Lower leg skin (tissue), 4 donors: ENCODE measurements at regions not wholly inside any gene's neighbourhood (a gene's known extent, or its start where the extent isn't known, plus 50 kb on each side); places are given as distances from the start of the nearest gene placed in this dataset.

Source experiments
- DNase-seq, 2 donors: peaks; one replicate each; pipeline ENCODE4 v3.0.0-alpha.2; 2019; ENCODE audit warnings: low spot score in 2 of 2
- H3K4me3 ChIP-seq: fragments of 200-600 bp; sonication (generic); 2 replicates; pipeline ENCODE4 v1.5.1; 2017; ENCODE audit warnings: mild to moderate bottlenecking, low read depth; ENCODE audit not compliant: poor library complexity, severe bottlenecking
- POLR2A ChIP-seq, 2 donors: fragments of 450-650 bp; IDR thresholded peaks; one replicate each; pipeline ENCODE4 v1.6.1; 2016 to 2017; ENCODE audit warnings: antibody characterized with exemption in 2 of 2, mild to moderate bottlenecking in 1 of 2, moderate library complexity in 1 of 2
- WGBS, 2 donors: methylation state at CpG; one replicate each; pipeline ENCODE4 v1.1.5; 2018; 5-methylcytosine and 5-hydroxymethylcytosine counted together
- intact Hi-C: fragments of 100-400 bp; cut with DNase I; formaldehyde crosslinking; loops from one replicate; pipeline ENCODE4 v1.15.0; 2023; ENCODE audit warnings: low total_unique reads
- TF ChIP-seq, protein P1 (sequence below), 3 donors: fragments of 450-650 bp; IDR thresholded peaks; one replicate each; pipeline ENCODE4 v1.5.1; 2016; ENCODE audit warnings: antibody characterized with exemption in 3 of 3, mild to moderate bottlenecking in 3 of 3, moderate library complexity in 2 of 3

DNA sequence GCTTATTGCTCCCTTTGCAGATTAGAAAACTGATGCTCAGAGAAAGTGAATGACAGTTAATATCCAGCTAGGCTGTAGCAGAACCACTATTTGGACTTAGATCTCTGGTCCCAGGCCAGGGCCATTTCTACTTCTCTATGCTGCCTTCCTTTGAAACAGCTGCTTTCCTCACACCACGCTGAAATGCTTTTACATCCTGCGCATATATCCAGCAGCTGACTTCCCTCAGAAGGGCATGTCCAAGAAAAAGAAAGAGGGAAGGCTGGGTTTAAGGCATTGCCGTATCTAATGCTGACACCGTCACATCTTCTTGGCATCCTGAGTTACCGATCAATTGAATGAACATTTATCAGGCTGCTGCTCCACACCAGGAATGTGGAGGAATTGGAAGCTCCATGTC is 122.4 kb downstream of the UBE2U start:
- intact Hi-C loops, result no loop called here
- H3K4me3 ChIP-seq, result no peak overlapping the region
- WGBS, 2 donors, result 78 to 95% methylated on average over 5 of the region's 5 CpGs
- peak in 1 of 2 donors; percentile 34 for DNase-seq
- TF ChIP-seq, protein P1, sequence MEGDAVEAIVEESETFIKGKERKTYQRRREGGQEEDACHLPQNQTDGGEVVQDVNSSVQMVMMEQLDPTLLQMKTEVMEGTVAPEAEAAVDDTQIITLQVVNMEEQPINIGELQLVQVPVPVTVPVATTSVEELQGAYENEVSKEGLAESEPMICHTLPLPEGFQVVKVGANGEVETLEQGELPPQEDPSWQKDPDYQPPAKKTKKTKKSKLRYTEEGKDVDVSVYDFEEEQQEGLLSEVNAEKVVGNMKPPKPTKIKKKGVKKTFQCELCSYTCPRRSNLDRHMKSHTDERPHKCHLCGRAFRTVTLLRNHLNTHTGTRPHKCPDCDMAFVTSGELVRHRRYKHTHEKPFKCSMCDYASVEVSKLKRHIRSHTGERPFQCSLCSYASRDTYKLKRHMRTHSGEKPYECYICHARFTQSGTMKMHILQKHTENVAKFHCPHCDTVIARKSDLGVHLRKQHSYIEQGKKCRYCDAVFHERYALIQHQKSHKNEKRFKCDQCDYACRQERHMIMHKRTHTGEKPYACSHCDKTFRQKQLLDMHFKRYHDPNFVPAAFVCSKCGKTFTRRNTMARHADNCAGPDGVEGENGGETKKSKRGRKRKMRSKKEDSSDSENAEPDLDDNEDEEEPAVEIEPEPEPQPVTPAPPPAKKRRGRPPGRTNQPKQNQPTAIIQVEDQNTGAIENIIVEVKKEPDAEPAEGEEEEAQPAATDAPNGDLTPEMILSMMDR (IDR thresholded peaks at IDR 0.05), result no peak
- no peak for TF ChIP-seq POLR2A (IDR thresholded peaks at IDR 0.05)

DNA sequence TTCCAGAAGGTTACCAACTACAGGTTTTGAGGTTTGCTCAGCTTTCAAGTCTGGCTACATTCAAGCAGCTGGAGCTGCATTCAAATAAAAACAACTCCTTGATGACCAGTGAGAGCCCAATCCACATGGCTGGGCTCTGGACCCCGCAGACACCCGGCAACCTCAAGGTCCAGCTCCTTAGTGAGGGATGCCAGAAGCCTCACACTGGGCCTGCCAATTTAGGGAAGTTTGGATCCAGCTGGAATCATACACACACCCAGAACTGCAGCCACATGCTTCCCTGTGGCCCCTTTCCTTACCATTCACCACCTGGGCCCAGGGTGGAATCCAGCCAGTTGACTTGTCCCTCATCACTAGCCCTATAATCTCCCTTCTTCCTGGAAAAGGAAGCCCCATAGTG is 123.7 kb downstream of the UBE2U start:
- no peak overlapping the region for H3K4me3 ChIP-seq
- no peak for TF ChIP-seq POLR2A (IDR thresholded peaks at IDR 0.05)
- TF ChIP-seq, protein P1 (IDR thresholded peaks at IDR 0.05), result no peak
- no peak for DNase-seq
- WGBS, 2 donors, result 50 to 76% methylated on average over 2 of the region's 2 CpGs
- intact Hi-C loops, result no loop called here

GRCh38 chr1:64328193-64328592 is 124.8 kb downstream of the UBE2U start:
- no peak overlapping the region for H3K4me3 ChIP-seq
- TF ChIP-seq, protein P1 (IDR thresholded peaks at IDR 0.05), result no peak
- no peak for TF ChIP-seq POLR2A (IDR thresholded peaks at IDR 0.05)
- WGBS, 2 donors, result 91 to 97% methylated on average over 3 of the region's 3 CpGs
- intact Hi-C loops, result no loop called here
- DNase-seq, result no peak

GRCh38 chr1:64330839-64331238 is 127.4 kb downstream of the UBE2U start:
- no peak for DNase-seq
- no peak for TF ChIP-seq POLR2A (IDR thresholded peaks at IDR 0.05)
- TF ChIP-seq, protein P1 (IDR thresholded peaks at IDR 0.05), result no peak
- H3K4me3 ChIP-seq, result no peak overlapping the region
- 49 to 50% methylated on average over 4 of the region's 4 CpGs for WGBS, 2 donors
- intact Hi-C loops, result no loop called here

GRCh38 chr1:64335636-64336035 is 132.2 kb downstream of the UBE2U start:
- no peak for TF ChIP-seq POLR2A (IDR thresholded peaks at IDR 0.05)
- no peak for DNase-seq
- H3K4me3 ChIP-seq, result no peak overlapping the region
- WGBS, 2 donors, result 84 to 95% methylated on average over 4 of the region's 4 CpGs
- intact Hi-C loops, result no loop called here

DNA sequence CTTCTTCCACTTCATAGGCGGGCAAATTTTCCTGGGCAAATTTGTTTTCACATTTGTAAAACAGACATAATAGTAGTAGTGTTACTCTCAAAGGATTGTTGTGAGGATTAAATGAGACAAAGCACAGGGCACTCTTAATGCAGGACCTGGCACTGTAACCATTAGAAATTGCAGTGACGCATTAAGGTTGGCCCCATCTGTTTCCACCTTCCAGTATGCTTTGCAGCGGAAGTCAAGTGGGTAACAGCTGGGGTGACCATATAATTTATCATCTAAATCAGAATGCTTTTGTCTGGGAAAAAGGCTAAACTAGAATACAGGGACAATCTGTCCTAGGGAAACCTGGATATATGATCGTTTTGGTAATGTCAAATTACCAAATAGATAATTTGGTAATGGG is 132.5 kb upstream of the CACHD1 start:
- no peak for DNase-seq
- TF ChIP-seq POLR2A (IDR thresholded peaks at IDR 0.05), result no peak
- TF ChIP-seq, protein P1 (IDR thresholded peaks at IDR 0.05), result no peak
- WGBS, 2 donors, result 84 to 90% methylated on average over 4 of the region's 4 CpGs
- intact Hi-C loops, result no loop called here
- H3K4me3 ChIP-seq, result no peak overlapping the region
